ENCODE measurements at regions not wholly inside any gene's neighbourhood (a gene's known extent, or its start where the extent isn't known, plus 50 kb on each side); places are given as distances from the start of the nearest gene placed in this dataset.

GRCh38 chr6:25165800-25166199 lies 113.4 kb upstream of the CARMIL1 start:
- DNase-seq = no peak
- no peak overlapping the region for H2BK12ac ChIP-seq (ENCODE audit: insufficient read length, low read depth, low read length)
- no peaks in the 10 kb centered on the region for H3K79me1 ChIP-seq (ENCODE audit: insufficient read depth, low read depth, low read length, poor library complexity, severe bottlenecking)
- no peaks in the 10 kb centered on the region for H3K9me3 ChIP-seq (ENCODE audit: control insufficient read depth, low read depth, low read length)
- H2BK120ac ChIP-seq (ENCODE audit: low read depth, low read length, poor library complexity, severe bottlenecking) = no peak overlapping the region
- no peak overlapping the region for H2BK15ac ChIP-seq (ENCODE audit: low read depth, low read length)
- no peak overlapping the region for H4K8ac ChIP-seq (replicated peaks; ENCODE audit: insufficient read length, low read depth, low read length)
- H4K91ac ChIP-seq (ENCODE audit: insufficient read length, low read depth, low read length) = no peak overlapping the region
- H3K9ac ChIP-seq (ENCODE audit: extremely low read depth, insufficient read length, low read length) = no peak overlapping the region
- H3K18ac ChIP-seq (ENCODE audit: insufficient read length, low read depth, low read length) = no peak overlapping the region
- Mint-ChIP-seq H3K4me3 (no peak overlapping the region), H3K27me3 (ENCODE audit: low read depth) (no peaks in the 10 kb centered on the region; the same call in 1 of the 2 replicates), H3K9me3 (peaks cover 3 to 4% of the 10 kb centered on the region in 2 experiments; a peak in 3 of 5 replicates), H3K36me3 (ENCODE audit: insufficient read depth in 1 of 3, low read depth in 3 of 3) (peaks cover 0 to 2% (median 2%) of the 10 kb centered on the region in 3 experiments; a peak in 2 of 7 replicates), H3K27ac (no peak overlapping the region), H3K4me1 (no peaks in the 10 kb centered on the region)
- no peak overlapping the region for H3T11ph ChIP-seq (ENCODE audit: low read length)
- H2AFZ ChIP-seq (ENCODE audit: low read length) = no peak overlapping the region
- H3K79me2 ChIP-seq (ENCODE audit: insufficient read depth, low read length) = no peaks in the 10 kb centered on the region
- no peak overlapping the region for H3K56ac ChIP-seq (ENCODE audit: insufficient read length, low read depth, low read length)
- no CpG with 5 or more reads among the region's 1 CpG for WGBS (ENCODE audit: extremely low coverage, insufficient read length, low lambda C conversion rate)
- H3K14ac ChIP-seq (ENCODE audit: insufficient read depth, low read length) = no peak overlapping the region
- H3K27ac ChIP-seq (ENCODE audit: insufficient read length, low read depth, low read length) = no peak overlapping the region
- H2AK5ac ChIP-seq (ENCODE audit: insufficient read length, low read length) = no peak overlapping the region
- no peaks in the 10 kb centered on the region for H3K4me1 ChIP-seq (ENCODE audit: insufficient read depth, low read length)
- no peaks in the 10 kb centered on the region for H3K23me2 ChIP-seq (ENCODE audit: insufficient read length, low read depth, low read length, poor library complexity, severe bottlenecking)
- H4K5ac ChIP-seq (ENCODE audit: insufficient read length, low read depth, low read length) = no peak overlapping the region
- no peak overlapping the region for H2BK5ac ChIP-seq (ENCODE audit: insufficient read length, low read length)
- H3K4ac ChIP-seq (ENCODE audit: low read depth, low read length) = no peak overlapping the region
- H3K23ac ChIP-seq (ENCODE audit: insufficient read length, low read depth, low read length) = no peak overlapping the region
- H3K27me3 ChIP-seq (ENCODE audit: insufficient read depth, low read length) = no peaks in the 10 kb centered on the region
- H4K20me1 ChIP-seq (ENCODE audit: control insufficient read depth, insufficient read depth, insufficient read length) = no peaks in the 10 kb centered on the region
- no peak overlapping the region for H2BK20ac ChIP-seq (ENCODE audit: low read depth, low read length, poor library complexity, severe bottlenecking)
- H3K4me2 ChIP-seq (ENCODE audit: insufficient read depth, insufficient read length, low read length) = no peak overlapping the region
- TF ChIP-seq CTCF (conservative IDR thresholded peaks at IDR 0.05) = no peak

Data from H9 (cell line).